ENCODE measurements at regions not wholly inside any gene's neighbourhood (a gene's known extent, or its start where the extent isn't known, plus 50 kb on each side); places are given as distances from the start of the nearest gene placed in this dataset.

DNA sequence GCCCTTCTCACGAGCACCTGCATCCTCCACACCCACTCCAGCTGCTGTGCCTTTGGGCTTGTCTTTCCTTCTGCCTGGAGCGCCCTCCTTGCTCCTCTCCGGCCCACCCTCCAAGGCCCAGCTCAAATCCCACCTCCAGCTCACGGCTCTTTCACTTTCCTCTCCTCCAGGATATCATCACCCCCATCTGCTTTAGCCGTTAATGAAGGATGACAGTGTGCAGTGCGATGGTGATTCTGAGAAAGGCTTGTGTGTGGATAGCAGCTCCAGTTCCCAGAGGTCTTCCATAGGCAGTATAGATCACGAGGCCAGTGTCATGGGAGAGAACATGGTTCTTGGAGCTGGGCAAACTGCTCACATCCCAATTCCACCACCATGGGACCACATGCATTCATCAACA is 237.4 kb downstream of the TLE3 start:
- TF ChIP-seq, protein P1, sequence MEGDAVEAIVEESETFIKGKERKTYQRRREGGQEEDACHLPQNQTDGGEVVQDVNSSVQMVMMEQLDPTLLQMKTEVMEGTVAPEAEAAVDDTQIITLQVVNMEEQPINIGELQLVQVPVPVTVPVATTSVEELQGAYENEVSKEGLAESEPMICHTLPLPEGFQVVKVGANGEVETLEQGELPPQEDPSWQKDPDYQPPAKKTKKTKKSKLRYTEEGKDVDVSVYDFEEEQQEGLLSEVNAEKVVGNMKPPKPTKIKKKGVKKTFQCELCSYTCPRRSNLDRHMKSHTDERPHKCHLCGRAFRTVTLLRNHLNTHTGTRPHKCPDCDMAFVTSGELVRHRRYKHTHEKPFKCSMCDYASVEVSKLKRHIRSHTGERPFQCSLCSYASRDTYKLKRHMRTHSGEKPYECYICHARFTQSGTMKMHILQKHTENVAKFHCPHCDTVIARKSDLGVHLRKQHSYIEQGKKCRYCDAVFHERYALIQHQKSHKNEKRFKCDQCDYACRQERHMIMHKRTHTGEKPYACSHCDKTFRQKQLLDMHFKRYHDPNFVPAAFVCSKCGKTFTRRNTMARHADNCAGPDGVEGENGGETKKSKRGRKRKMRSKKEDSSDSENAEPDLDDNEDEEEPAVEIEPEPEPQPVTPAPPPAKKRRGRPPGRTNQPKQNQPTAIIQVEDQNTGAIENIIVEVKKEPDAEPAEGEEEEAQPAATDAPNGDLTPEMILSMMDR (conservative IDR thresholded peaks at IDR 0.05; ENCODE audit: low read depth, low read length), result no peak
- TF ChIP-seq RAD21 (IDR thresholded peaks at IDR 0.05; ENCODE audit: low read length) (no peak), RCOR1 (IDR thresholded peaks at IDR 0.05; ENCODE audit: insufficient replicate concordance, low read length) (no peak), SMC3 (IDR thresholded peaks at IDR 0.05; ENCODE audit: low read depth, low read length) (no peak), POLR2A (IDR thresholded peaks at IDR 0.05; ENCODE audit: low read depth, low read length) (no peak), RFX5 (IDR thresholded peaks at IDR 0.05; ENCODE audit: low read depth, low read length) (no peak), MAFK (IDR thresholded peaks at IDR 0.05; ENCODE audit: low read depth, low read length) (no peak), MXI1 (IDR thresholded peaks at IDR 0.05; ENCODE audit: borderline replicate concordance, low read depth, low read length) (no peak), BHLHE40 (IDR thresholded peaks at IDR 0.05; ENCODE audit: low read depth, low read length) (no peak), CEBPB (IDR thresholded peaks at IDR 0.05; ENCODE audit: low read depth, low read length) (no peak), MAZ (IDR thresholded peaks at IDR 0.05; ENCODE audit: borderline replicate concordance, low read depth, low read length) (no peak), FOS (IDR thresholded peaks at IDR 0.05; ENCODE audit: low read depth, low read length) (no peak)
- TF ChIP-seq, protein P2, sequence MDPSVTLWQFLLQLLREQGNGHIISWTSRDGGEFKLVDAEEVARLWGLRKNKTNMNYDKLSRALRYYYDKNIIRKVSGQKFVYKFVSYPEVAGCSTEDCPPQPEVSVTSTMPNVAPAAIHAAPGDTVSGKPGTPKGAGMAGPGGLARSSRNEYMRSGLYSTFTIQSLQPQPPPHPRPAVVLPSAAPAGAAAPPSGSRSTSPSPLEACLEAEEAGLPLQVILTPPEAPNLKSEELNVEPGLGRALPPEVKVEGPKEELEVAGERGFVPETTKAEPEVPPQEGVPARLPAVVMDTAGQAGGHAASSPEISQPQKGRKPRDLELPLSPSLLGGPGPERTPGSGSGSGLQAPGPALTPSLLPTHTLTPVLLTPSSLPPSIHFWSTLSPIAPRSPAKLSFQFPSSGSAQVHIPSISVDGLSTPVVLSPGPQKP (IDR thresholded peaks at IDR 0.05; ENCODE audit: borderline replicate concordance, low read depth, low read length), result no peak
- TF ChIP-seq, protein P3, sequence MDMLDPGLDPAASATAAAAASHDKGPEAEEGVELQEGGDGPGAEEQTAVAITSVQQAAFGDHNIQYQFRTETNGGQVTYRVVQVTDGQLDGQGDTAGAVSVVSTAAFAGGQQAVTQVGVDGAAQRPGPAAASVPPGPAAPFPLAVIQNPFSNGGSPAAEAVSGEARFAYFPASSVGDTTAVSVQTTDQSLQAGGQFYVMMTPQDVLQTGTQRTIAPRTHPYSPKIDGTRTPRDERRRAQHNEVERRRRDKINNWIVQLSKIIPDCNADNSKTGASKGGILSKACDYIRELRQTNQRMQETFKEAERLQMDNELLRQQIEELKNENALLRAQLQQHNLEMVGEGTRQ (IDR thresholded peaks at IDR 0.05; ENCODE audit: low read depth, low read length), result no peak
